Spinal cord (tissue), 9 donors: ENCODE measurements at regions not wholly inside any gene's neighbourhood (a gene's known extent, or its start where the extent isn't known, plus 50 kb on each side); places are given as distances from the start of the nearest gene placed in this dataset.

Source experiments
- DNase-seq, 6 donors: peaks; one replicate each; pipeline versions ENCODE4 v3.0.0 to v3.0.0-alpha.2; 2013 to 2015; ENCODE audit warnings: low spot score in 6 of 6, low read depth in 4 of 6
- H3K27ac ChIP-seq: one replicate; pipeline ENCODE4 v1.5.1; 2013; ENCODE audit warnings: low read depth, low read length, control low read depth
- H3K27me3 ChIP-seq: one replicate; pipeline ENCODE4 v1.6.1; 2013; ENCODE audit warnings: low read length; ENCODE audit not compliant: control insufficient read depth, insufficient read depth
- H3K36me3 ChIP-seq: one replicate; pipeline ENCODE4 v1.6.1; 2013; ENCODE audit warnings: low read length; ENCODE audit not compliant: control insufficient read depth, insufficient read depth
- H3K4me1 ChIP-seq: one replicate; pipeline ENCODE4 v1.6.1; 2013; ENCODE audit warnings: low read length; ENCODE audit not compliant: control insufficient read depth, insufficient read depth
- H3K4me3 ChIP-seq: one replicate; pipeline ENCODE4 v1.5.1; 2013; ENCODE audit warnings: low read depth, low read length, control low read depth
- H3K9me3 ChIP-seq: one replicate; pipeline ENCODE4 v1.6.1; 2013; ENCODE audit warnings: low read length; ENCODE audit not compliant: control insufficient read depth, insufficient read depth
- WGBS: methylation state at CpG from one replicate; pipeline ENCODE4 v1.1.5; 2013; ENCODE audit warnings: missing lambda C conversion rate; ENCODE audit not compliant: insufficient coverage; 5-methylcytosine and 5-hydroxymethylcytosine counted together
- donor health status: healthy.

DNA sequence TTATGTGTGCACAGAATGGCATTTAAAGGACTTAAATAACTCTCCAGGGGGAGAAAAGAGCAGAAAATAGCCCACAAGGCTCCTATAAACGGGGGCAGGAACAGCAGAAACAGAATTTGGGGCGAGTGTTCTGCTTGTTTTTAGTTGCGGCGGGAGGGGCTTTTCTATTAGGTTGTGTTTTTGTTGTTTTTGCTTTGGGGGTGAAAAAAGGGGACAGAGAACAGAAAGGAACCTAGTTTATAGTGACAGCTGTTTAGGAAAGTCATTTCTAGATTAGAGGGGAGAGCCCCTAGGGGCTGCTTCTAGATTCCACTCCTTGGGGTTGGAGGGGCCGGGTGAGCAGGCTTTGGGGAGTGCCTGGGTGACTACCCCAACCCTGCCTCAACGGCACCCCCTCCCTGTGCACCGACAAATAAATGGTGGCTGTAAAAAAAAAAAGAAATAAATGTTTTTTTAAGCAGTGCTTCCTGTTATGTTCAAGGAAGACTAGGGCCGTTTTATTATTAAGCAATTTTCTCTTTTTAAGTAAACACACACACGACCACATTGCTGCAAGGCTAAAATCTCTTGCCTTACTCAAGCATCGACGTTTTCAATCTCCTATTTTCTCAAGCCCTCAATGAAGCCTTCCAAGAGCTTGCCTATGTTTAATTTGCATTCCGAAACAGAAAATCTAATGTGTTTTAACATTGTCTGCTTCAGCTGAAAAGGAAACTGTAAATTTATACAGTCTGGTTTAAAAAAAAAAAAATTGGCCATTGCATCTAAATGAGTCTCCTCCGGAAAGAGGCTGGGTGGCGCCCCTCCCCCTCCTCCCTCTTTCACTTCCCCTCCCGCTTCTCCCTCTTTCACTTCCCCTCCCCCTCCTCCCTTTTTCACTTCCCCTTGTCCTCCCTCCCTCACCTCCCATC, 123.3 kb upstream of the TBL1X start:
- H3K4me3 ChIP-seq = peak overlapping the region; percentile 29
- WGBS = 22% methylated on average over 7 of the region's 15 CpGs

DNA sequence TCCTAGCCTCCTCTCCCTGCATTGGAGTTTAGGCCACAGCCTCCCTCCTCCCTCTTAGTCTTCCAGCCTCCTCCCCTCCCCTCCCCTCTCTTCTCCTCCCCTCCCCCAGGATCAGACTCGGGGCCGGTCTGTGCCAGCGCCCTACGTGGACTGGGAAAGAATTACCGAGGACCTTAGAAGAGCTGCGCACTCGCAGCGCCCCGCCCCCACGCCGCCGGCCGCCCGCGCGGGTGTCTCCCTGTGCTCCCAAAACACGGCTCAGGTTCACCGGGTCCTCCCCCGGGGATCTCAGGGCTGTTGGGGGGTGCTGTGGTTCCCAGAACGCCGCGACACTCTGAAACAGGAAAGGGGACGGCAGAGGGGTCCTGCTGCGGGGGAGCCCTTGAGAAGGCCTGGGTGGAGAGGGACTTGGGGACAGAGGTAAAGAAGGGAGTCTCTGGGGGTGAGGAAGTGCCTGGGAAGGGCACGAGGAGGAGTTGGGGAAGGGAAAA, 122.3 kb upstream of the TBL1X start:
- H3K4me3 ChIP-seq = peak overlapping the region; percentile 31
- DNase-seq = peak in 4 of 6 donors; percentile 67 to 94 (median 82)
- no peaks in the 10 kb centered on the region for H3K9me3 ChIP-seq
- peaks cover 8% of the 10 kb centered on the region for H3K27me3 ChIP-seq
- H3K36me3 ChIP-seq = no peaks in the 10 kb centered on the region
- H3K4me1 ChIP-seq = peaks cover 18% of the 10 kb centered on the region
- H3K27ac ChIP-seq = no peak overlapping the region
- WGBS = 2% methylated on average over 25 of the region's 25 CpGs

More for the DNA sequence above, 123.3 kb upstream of the TBL1X start:
- Histone ChIP-seq H3K4me1 (peaks cover 23% of the 10 kb centered on the region), H3K27me3 (peaks cover 10% of the 10 kb centered on the region), H3K36me3 (no peaks in the 10 kb centered on the region), H3K27ac (peak overlapping the region; percentile 67), H3K9me3 (no peaks in the 10 kb centered on the region)
- peak in 2 of 6 donors; percentile 81 to 84 for DNase-seq

DNA sequence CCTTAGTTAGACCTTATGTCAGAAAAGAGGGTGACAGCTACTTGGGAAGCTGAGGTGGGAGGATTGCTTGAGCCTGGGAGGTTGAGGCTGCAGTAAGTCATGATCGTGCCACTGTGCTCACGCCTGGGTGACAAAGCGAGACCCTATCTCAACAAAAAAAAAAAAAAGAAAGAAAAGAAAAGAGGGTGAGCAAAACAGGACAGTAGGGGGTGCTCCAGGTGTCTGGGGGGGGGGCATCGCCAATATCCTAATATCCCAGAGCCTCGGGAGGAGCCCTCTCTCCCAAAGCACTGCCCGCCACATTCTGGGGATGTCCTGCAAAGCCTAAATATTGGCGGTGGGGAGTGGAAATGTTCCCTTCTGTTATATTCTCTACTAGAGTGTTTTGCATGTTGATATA, 120.9 kb upstream of the TBL1X start:
- no peaks in the 10 kb centered on the region for H3K9me3 ChIP-seq
- H3K4me1 ChIP-seq = peaks cover 18% of the 10 kb centered on the region
- no peak for DNase-seq
- no peaks in the 10 kb centered on the region for H3K36me3 ChIP-seq
- no CpG with 5 or more reads among the region's 7 CpGs for WGBS
- no peak overlapping the region for H3K4me3 ChIP-seq
- H3K27me3 ChIP-seq = peaks cover 8% of the 10 kb centered on the region
- no peak overlapping the region for H3K27ac ChIP-seq

DNA sequence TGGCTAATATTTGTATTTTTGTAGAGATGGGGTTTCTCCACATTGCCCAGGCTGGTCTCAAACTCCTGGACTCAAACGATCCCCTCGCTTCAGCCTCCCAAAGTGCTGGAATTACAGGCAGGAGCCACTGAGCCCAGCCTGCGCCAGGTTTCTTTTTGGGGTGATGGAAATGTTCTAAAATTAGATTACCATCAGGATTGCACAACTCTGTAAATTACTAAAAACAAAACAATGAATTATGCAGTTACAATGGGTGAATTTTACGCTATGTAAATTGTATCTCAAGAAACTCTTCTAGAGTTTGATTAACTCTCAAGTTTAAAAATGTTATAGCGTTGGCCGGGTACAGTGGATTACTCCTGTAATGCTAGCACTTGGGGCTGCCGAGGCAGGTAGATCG, 118.9 kb upstream of the TBL1X start:
- H3K27me3 ChIP-seq = peaks cover 10% of the 10 kb centered on the region
- no peaks in the 10 kb centered on the region for H3K36me3 ChIP-seq
- no peak overlapping the region for H3K4me3 ChIP-seq
- no CpG with 5 or more reads among the region's 8 CpGs for WGBS
- H3K9me3 ChIP-seq = no peaks in the 10 kb centered on the region
- H3K4me1 ChIP-seq = peaks cover 16% of the 10 kb centered on the region
- no peak for DNase-seq
- no peak overlapping the region for H3K27ac ChIP-seq

DNA sequence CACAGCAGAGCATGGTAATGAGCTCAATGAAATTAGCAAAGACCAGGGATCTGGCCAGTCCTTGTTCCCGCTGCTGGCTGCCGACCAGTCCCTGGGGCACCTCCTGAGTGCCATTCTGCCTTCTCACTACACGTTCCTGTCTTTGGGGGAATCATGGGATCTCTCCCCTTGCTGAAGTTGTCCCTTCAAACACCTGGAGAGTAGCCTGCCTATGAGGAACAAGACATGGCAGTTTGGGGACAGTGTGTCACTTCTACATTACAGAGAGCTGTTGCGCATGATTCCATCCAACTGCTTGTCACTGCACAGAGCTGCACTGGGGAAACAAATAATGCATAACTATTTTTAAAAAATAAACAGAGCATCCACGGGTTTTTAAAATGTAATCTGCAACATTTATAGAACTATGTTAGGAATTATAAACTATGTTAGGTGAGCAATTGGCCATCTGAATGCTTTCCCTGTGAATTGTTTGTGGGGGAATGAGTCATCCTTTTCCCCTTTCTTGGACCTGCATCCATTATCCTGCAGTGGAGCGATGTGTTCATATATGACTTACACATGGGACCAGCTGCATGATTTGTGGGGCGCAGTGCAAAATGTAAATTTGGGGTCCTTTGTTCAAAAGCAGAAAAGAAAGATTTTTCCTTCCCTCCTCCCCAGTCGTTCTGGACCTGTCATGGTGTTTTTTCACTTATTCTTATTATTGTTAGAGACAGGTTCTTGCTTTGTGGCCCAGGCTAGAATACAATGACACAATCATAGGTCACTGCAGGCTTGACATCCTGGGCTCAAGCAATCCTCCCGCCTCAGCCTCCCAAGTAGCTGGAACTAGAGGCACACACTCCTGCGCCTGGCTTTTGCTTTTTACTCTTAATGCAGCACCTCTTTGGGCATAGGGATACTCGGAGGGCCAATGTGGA, 115.0 kb upstream of the TBL1X start:
- Histone ChIP-seq H3K9me3 (no peaks in the 10 kb centered on the region), H3K36me3 (no peaks in the 10 kb centered on the region), H3K4me3 (no peak overlapping the region), H3K4me1 (peaks cover 12% of the 10 kb centered on the region), H3K27ac (no peak overlapping the region), H3K27me3 (peaks cover 5% of the 10 kb centered on the region)
- WGBS = 71% methylated on average over 5 of the region's 11 CpGs
- no peak for DNase-seq

DNA sequence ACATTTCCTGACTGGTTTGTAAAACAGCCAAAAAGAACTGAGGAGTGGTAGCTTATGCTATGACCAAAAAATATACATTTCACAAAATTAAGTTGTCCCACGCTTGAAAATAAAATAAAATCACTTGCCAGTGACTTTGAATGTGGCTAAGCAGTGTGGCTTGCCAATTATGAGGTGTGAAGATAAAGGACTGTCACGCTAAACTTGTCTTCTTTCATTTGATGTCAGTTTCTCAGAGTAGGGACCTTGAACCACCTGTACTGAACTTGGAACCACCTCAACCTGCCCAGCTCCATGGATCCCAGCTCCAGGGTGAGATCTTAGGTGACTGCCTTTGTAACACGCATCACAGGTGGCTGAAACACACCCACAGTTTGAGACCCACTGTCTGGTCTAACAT, 113.7 kb upstream of the TBL1X start:
- peaks cover 5% of the 10 kb centered on the region for H3K27me3 ChIP-seq
- H3K27ac ChIP-seq = no peak overlapping the region
- 100% methylated on average over 1 of the region's 3 CpGs for WGBS
- DNase-seq = no peak
- H3K36me3 ChIP-seq = no peaks in the 10 kb centered on the region
- H3K9me3 ChIP-seq = no peaks in the 10 kb centered on the region
- no peak overlapping the region for H3K4me3 ChIP-seq
- peaks cover 12% of the 10 kb centered on the region for H3K4me1 ChIP-seq

DNA sequence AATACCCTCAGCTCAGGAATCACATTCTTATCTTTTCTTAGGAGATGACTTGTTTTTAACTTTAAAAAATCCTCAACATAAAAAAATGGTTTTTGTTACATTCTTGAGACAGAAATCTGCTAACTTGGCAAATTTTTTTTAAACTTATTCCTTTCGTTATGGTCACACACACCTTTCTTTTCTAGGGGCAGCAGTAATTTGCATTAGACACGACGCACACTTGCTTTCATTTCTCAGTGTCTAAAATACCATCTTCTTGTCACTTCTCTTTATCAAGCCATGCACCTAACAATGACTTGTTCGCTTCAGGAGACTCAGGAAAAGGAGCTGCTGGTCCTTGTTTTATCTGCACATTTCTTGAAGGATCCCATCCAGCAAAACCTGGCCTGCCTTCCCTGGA, 112.6 kb upstream of the TBL1X start:
- no peak overlapping the region for H3K27ac ChIP-seq
- H3K36me3 ChIP-seq = no peaks in the 10 kb centered on the region
- H3K27me3 ChIP-seq = peaks cover 5% of the 10 kb centered on the region

DNA sequence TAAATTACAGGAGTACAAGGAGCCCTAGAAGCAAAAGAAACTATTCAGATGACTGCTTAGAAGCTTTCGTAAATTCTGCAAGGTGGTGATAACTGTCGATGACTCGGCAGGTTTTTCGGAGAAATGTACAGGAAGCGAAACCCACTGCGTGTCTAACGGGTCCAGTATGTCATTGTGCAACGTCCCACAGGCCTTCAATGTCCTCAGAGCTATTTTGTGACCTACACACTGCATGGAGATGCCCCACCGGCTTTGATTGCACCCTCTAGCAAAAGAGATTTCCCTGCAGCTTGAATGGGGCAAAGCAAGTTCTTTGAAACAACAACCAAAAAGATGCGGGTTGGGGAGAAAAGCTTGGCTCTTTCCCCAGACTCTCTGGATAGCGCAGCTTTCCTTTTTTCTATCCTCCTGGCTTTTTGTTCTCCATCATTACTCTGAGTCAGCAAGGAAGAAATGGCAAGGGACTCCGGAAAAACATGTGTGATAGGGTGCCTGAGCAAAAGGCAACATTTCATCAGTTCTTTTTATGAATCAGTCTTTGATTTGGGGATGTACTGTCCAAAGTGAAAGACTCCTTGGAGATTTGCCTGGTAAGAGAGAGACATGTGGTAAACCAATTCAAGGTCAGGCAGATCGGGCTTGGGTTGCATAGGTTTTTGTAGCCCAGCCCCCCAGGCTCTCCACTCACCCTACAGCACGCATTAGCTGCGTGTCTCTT, 112.0 kb upstream of the TBL1X start:
- no peak overlapping the region for H3K4me3 ChIP-seq
- H3K27me3 ChIP-seq = peaks cover 5% of the 10 kb centered on the region
- H3K36me3 ChIP-seq = no peaks in the 10 kb centered on the region
- peaks cover 12% of the 10 kb centered on the region for H3K4me1 ChIP-seq
- no peak overlapping the region for H3K27ac ChIP-seq
- WGBS = 30% methylated on average over 13 of the region's 15 CpGs
- DNase-seq = peak in 2 of 6 donors; percentile 67
- no peaks in the 10 kb centered on the region for H3K9me3 ChIP-seq

More for the DNA sequence above, 112.6 kb upstream of the TBL1X start:
- Histone ChIP-seq H3K9me3 (no peaks in the 10 kb centered on the region), H3K4me1 (peaks cover 12% of the 10 kb centered on the region), H3K4me3 (no peak overlapping the region)
- no peak for DNase-seq
- 60% methylated on average over 1 of the region's 4 CpGs for WGBS

DNA sequence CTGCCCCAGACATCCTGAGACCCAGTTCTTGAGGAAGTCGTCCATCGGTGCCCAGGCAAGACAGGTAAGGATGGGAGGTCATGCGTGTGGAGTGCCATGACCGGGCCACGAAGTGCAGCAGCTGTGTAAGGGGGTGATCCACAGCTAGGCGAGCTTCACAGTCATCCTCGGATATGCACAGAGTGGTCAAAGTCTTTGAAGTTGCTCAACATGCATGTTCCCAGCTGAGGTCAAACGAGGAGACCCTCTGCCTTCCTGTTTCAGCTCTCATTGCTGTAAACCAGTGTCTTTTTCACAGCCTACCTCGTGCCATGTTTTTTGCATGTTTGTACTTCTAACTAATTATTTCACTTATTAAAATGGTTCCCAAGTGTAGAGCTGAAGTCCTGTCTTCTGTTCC, 109.9 kb upstream of the TBL1X start:
- Histone ChIP-seq H3K36me3 (no peaks in the 10 kb centered on the region), H3K9me3 (no peaks in the 10 kb centered on the region), H3K4me1 (peaks cover 9% of the 10 kb centered on the region), H3K4me3 (no peak overlapping the region), H3K27ac (no peak overlapping the region), H3K27me3 (peaks cover 5% of the 10 kb centered on the region)
- 92% methylated on average over 7 of the region's 9 CpGs for WGBS
- DNase-seq = no peak
